HCT116 (cell line): ENCODE measurements at regions not wholly inside any gene's neighbourhood (a gene's known extent, or its start where the extent isn't known, plus 50 kb on each side); places are given as distances from the start of the nearest gene placed in this dataset.

Experiments used
- ATAC-seq: fragments of 200-7000 bp; cut with Tn5 transposase; 2 replicates; pipeline ENCODE4 v1.9.1; 2020; ENCODE audit warnings: mild to moderate bottlenecking, moderate library complexity
- BruUV-seq: library from RNA; stranded (reverse); fragments of 400-500 nt; replicated peaks from 2 replicates; lab custom pipeline; 2021; lab: Mats Ljungman, UMichigan
- CTCF ChIA-PET: fragments of 300-600 bp; sonication (Branson Sonifier 250); formaldehyde crosslinking; loops from one replicate; lab custom pipeline; 2021; ENCODE audit warnings: antibody characterized with exemption; lab: Charles Lee
- POLR2A ChIA-PET: fragments of 300-600, 350-600 bp; sonication (Branson Sonifier 250); formaldehyde crosslinking; loops from one replicate; lab custom pipeline; 2021; ENCODE audit warnings: antibody characterized with exemption; lab: Charles Lee
- RAD21 ChIA-PET, 2 experiments: fragments of 300-600 bp; sonication (Branson Sonifier 250); formaldehyde crosslinking; loops; one replicate each; lab custom pipeline; 2023; ENCODE audit warnings: low total read pairs in 2 of 2; ENCODE audit not compliant: uncharacterized antibody in 2 of 2, unreplicated experiment in 2 of 2, low non-redundant PET in 1 of 2; lab: Charles Lee
- DNase-seq: peaks from one replicate; pipeline ENCODE4 v3.0.0-alpha.2; 2010; ENCODE audit warnings: low read depth, low spot score
- H2AFZ ChIP-seq: fragments of 200-600 bp; shearing (Covaris generic), sonication (generic); 2 replicates; pipeline ENCODE4 v1.6.1; 2017; ENCODE audit warnings: low read depth, mixed run types, mixed read lengths, antibody characterized with exemption, low read length; ENCODE audit not compliant: poor library complexity, severe bottlenecking
- H3K27ac ChIP-seq: 2 replicates; pipeline ENCODE4 v1.5.1; 2012; ENCODE audit warnings: low read depth, low read length
- H3K27me3 ChIP-seq: fragments of 200-600 bp; sonication (generic); 2 replicates; pipeline ENCODE4 v1.6.1; 2016; ENCODE audit warnings: mixed run types, low read length, mixed read lengths; ENCODE audit not compliant: insufficient read depth
- H3K36me3 ChIP-seq, 2 experiments: fragments of 200-500 bp in 1 of 2; fragments of 200-600 bp in 1 of 2; sonication (Bioruptor generic) in 1 of 2; sonication (generic) in 1 of 2; 2 replicates each; pipeline versions ENCODE4 v1.5.1 to v1.6.1; 2014 to 2016; ENCODE audit warnings: low read length in 2 of 2, inconsistent platforms in 1 of 2, mixed read lengths in 1 of 2, mixed run types in 1 of 2; ENCODE audit not compliant: insufficient read depth in 2 of 2, control insufficient read depth in 1 of 2
- H3K4me1 ChIP-seq, 2 experiments: fragments of 200-600 bp in 1 of 2; sonication (generic) in 1 of 2; 2 replicates each; pipeline versions ENCODE4 v1.5.1 to v1.6.1; 2012 to 2017; ENCODE audit warnings: low read length in 2 of 2, inconsistent platforms in 1 of 2, mild to moderate bottlenecking in 1 of 2, mixed read lengths in 1 of 2, mixed run types in 1 of 2, moderate library complexity in 1 of 2; ENCODE audit not compliant: insufficient read depth in 2 of 2, control insufficient read depth in 1 of 2
- H3K4me2 ChIP-seq: fragments of 200-600 bp; sonication (generic); 2 replicates; pipeline ENCODE4 v1.6.1; 2017; ENCODE audit warnings: mixed run types, low read length, mixed read lengths
- H3K4me3 ChIP-seq, 2 experiments: fragments of 200-600 bp in 1 of 2; sonication (generic) in 1 of 2; replicated peaks in 1 of 2; 2 replicates each; pipeline ENCODE4 v1.5.1; 2011 to 2016; ENCODE audit warnings: low read length in 2 of 2, control low read depth in 1 of 2, low read depth in 1 of 2, mild to moderate bottlenecking in 1 of 2, mixed read lengths in 1 of 2, mixed run types in 1 of 2
- H3K79me2 ChIP-seq: fragments of 200-600 bp; sonication (generic); 2 replicates; pipeline ENCODE4 v1.6.1; 2017; ENCODE audit warnings: mild to moderate bottlenecking, mixed run types, low read length, moderate library complexity, mixed read lengths; ENCODE audit not compliant: insufficient read depth
- H3K9ac ChIP-seq: fragments of 200-600 bp; sonication (generic); 2 replicates; pipeline ENCODE4 v1.6.1; 2016; ENCODE audit warnings: low read length, mixed read lengths
- H3K9me2 ChIP-seq: fragments of 200-600 bp; sonication (generic), shearing (Covaris generic); 2 replicates; pipeline ENCODE4 v1.6.1; 2017; ENCODE audit warnings: mixed run types, mild to moderate bottlenecking, moderate library complexity; ENCODE audit not compliant: insufficient read depth
- H3K9me3 ChIP-seq, 2 experiments: fragments of 200-500 bp in 1 of 2; fragments of 200-600 bp in 1 of 2; sonication (Bioruptor generic) in 1 of 2; sonication (generic) in 1 of 2; 2 replicates each; pipeline ENCODE4 v1.6.1; 2014 to 2017; ENCODE audit warnings: low read length in 2 of 2, mixed read lengths in 2 of 2, inconsistent platforms in 1 of 2, low read depth in 1 of 2, mild to moderate bottlenecking in 1 of 2, mixed run types in 1 of 2, moderate library complexity in 1 of 2; ENCODE audit not compliant: control insufficient read depth in 1 of 2, insufficient read depth in 1 of 2
- H4K20me1 ChIP-seq: fragments of 200-600 bp; sonication (generic), shearing (Covaris generic); 2 replicates; pipeline ENCODE4 v1.6.1; 2017; ENCODE audit warnings: mixed run types, mild to moderate bottlenecking, moderate library complexity; ENCODE audit not compliant: insufficient read depth
- CBX3 ChIP-seq: IDR thresholded peaks from 2 replicates; pipeline ENCODE4 v1.6.1; 2012; ENCODE audit warnings: low read depth
- CEBPB ChIP-seq: IDR thresholded peaks from 2 replicates; pipeline ENCODE4 v1.6.1; 2012; ENCODE audit warnings: low read depth
- ELF1 ChIP-seq: IDR thresholded peaks from 2 replicates; pipeline ENCODE4 v1.6.1; 2012; ENCODE audit warnings: low read depth, borderline replicate concordance
- EZH2 ChIP-seq: fragments of 200-600 bp; sonication (generic); IDR thresholded peaks from 2 replicates; pipeline ENCODE4 v1.6.1; 2017; ENCODE audit warnings: antibody characterized with exemption, mixed run types
- EZH2phosphoT487 ChIP-seq: fragments of 200-600 bp; IDR thresholded peaks from 2 replicates; pipeline ENCODE4 v1.6.1; 2018; ENCODE audit warnings: antibody characterized with exemption, borderline replicate concordance
- FOSL1 ChIP-seq: IDR thresholded peaks from 2 replicates; pipeline ENCODE4 v1.6.1; 2012; ENCODE audit warnings: low read depth
- JUND ChIP-seq: IDR thresholded peaks from 2 replicates; pipeline ENCODE4 v1.6.1; 2012
- POLR2A ChIP-seq: IDR thresholded peaks from 2 replicates; pipeline ENCODE4 v1.7.0; 2011; ENCODE audit warnings: borderline replicate concordance; ENCODE audit not compliant: insufficient read depth, insufficient read length; ENCODE audit errors: extremely low read depth
- RAD21 ChIP-seq: IDR thresholded peaks from 2 replicates; pipeline ENCODE4 v1.6.1; 2012; ENCODE audit warnings: low read depth, mild to moderate bottlenecking
- SIN3A ChIP-seq: IDR thresholded peaks from 2 replicates; pipeline ENCODE4 v1.6.1; 2012; ENCODE audit warnings: low read depth
- SP1 ChIP-seq: IDR thresholded peaks from 2 replicates; pipeline ENCODE4 v1.6.1; 2012; ENCODE audit warnings: low read depth
- SRF ChIP-seq: IDR thresholded peaks from 2 replicates; pipeline ENCODE4 v1.6.1; 2012; ENCODE audit warnings: low read depth
- TCF7L2 ChIP-seq: IDR thresholded peaks from 2 replicates; pipeline ENCODE4 v1.7.0; 2011; ENCODE audit warnings: borderline replicate concordance, inconsistent platforms; ENCODE audit not compliant: insufficient read depth, insufficient read length; ENCODE audit errors: extremely low read depth
- ZFX ChIP-seq: fragments of 450-650 bp; IDR thresholded peaks from 2 replicates; pipeline ENCODE4 v1.6.1; 2017
- ZNF274 ChIP-seq: fragments of 200-500 bp; sonication (Bioruptor generic); IDR thresholded peaks from 2 replicates; pipeline ENCODE4 v1.6.1; 2014; ENCODE audit warnings: mild to moderate bottlenecking, low read depth, low read length, inconsistent platforms
- intact Hi-C: fragments of 100-400 bp; cut with micrococcal nuclease; formaldehyde crosslinking; loops from 2 replicates; pipeline ENCODE4 v1.10.0; 2022
- TF ChIP-seq, protein P1 (sequence below): IDR thresholded peaks from 2 replicates; pipeline ENCODE4 v1.6.1; 2012
- TF ChIP-seq, protein P2 (sequence below): IDR thresholded peaks from 2 replicates; pipeline ENCODE4 v1.6.1; 2012; ENCODE audit warnings: low read depth

GRCh38 chr11:93067881-93068390, 98.5 kb downstream of the MTNR1B start:
- ATAC-seq, result no peak
- no TSS peak for BruUV-seq
- Histone ChIP-seq H3K36me3 (no peaks in the 10 kb centered on the region), H3K27me3 (no peaks in the 10 kb centered on the region), H3K4me1 (0 out of 4 replicates have a peak, but pooled peaks cover 0 to 4% of the 10 kb centered on the region in 2 experiments), H3K4me3 (no peak overlapping the region), H3K9ac (no peak overlapping the region), H3K4me2 (no peak overlapping the region), H4K20me1 (no peaks in the 10 kb centered on the region), H3K27ac (no peak overlapping the region), H3K79me2 (no peaks in the 10 kb centered on the region), H3K9me2 (no peaks in the 10 kb centered on the region), H2AFZ (no peak overlapping the region), H3K9me3 (no peaks in the 10 kb centered on the region)
- CTCF ChIA-PET, result no interaction called here
- no peak for DNase-seq
- RAD21 ChIA-PET, result no interaction called here
- POLR2A ChIA-PET, result interaction anchor here (1.2 kb wide), 1 partner anchor 12 kb away, joined by 6 read pairs; no protein-coding TSS in a partner anchor
- no peak for TF ChIP-seq ZNF274
- no peak for TF ChIP-seq SP1
- TF ChIP-seq, protein P1, sequence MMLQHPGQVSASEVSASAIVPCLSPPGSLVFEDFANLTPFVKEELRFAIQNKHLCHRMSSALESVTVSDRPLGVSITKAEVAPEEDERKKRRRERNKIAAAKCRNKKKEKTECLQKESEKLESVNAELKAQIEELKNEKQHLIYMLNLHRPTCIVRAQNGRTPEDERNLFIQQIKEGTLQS, result no peak
- no peak for TF ChIP-seq POLR2A
- no peak for TF ChIP-seq TCF7L2
- TF ChIP-seq RAD21, result no peak
- TF ChIP-seq ZFX, result no peak
- no peak for TF ChIP-seq FOSL1
- no peak for TF ChIP-seq SRF
- no peak for TF ChIP-seq CBX3
- intact Hi-C loops, result no loop called here

DNA sequence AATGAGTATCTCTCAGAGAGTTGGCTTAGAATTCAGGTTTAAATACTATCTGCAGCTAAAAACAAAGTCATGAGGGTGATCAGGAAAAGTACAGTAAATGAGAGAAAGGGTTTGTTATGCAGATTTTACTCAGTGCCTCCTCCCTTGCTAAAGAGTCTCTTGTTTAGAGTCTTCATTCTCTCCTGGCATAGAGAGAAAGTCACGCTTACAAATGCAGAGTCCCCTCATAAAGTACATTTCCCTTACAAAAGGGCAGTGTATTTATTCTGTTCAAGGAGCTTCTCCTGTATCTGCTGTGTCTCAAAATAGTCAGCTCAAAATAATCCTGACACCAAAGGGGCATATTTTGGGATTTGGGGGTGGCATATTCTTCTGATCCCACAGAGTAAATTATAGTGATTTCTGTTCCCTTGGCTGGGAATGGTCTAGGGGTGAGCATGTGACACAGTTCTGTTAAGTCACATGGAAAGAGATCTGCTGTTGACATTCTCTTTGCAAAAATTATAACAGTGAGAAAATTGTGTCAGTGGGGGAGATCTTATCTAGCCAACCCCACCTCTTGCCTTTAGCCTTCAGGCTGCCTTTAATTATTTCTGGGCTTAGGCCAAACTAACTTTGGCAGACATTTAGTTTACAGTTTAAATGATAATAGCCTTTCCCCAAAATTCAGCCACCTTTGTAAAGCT, 102.9 kb downstream of the MTNR1B start:
- BruUV-seq, result no TSS peak
- ChIA-PET RAD21 (no interaction called here), CTCF (no interaction called here), POLR2A (no interaction called here)
- DNase-seq (no peak), ATAC-seq (no peak)
- H4K20me1 ChIP-seq, result no peaks in the 10 kb centered on the region
- no peak overlapping the region for H3K4me3 ChIP-seq
- H3K27me3 ChIP-seq, result no peaks in the 10 kb centered on the region
- no peak overlapping the region for H3K4me2 ChIP-seq
- H3K27ac ChIP-seq, result no peak overlapping the region
- no peaks in the 10 kb centered on the region for H3K79me2 ChIP-seq
- H2AFZ ChIP-seq, result no peak overlapping the region
- no peaks in the 10 kb centered on the region for H3K36me3 ChIP-seq
- no peaks in the 10 kb centered on the region for H3K9me2 ChIP-seq
- H3K9ac ChIP-seq, result no peak overlapping the region
- no peaks in the 10 kb centered on the region for H3K9me3 ChIP-seq
- intact Hi-C loops, result no loop called here
- H3K4me1 ChIP-seq, result no peaks in the 10 kb centered on the region
- TF ChIP-seq EZH2phosphoT487 (no peak), JUND (no peak), ZFX (no peak), SP1 (no peak), TCF7L2 (no peak), POLR2A (no peak), FOSL1 (no peak), CEBPB (no peak), RAD21 (no peak), ELF1 (no peak), EZH2 (no peak), CBX3 (no peak), SIN3A (no peak)
- TF ChIP-seq, protein P2, sequence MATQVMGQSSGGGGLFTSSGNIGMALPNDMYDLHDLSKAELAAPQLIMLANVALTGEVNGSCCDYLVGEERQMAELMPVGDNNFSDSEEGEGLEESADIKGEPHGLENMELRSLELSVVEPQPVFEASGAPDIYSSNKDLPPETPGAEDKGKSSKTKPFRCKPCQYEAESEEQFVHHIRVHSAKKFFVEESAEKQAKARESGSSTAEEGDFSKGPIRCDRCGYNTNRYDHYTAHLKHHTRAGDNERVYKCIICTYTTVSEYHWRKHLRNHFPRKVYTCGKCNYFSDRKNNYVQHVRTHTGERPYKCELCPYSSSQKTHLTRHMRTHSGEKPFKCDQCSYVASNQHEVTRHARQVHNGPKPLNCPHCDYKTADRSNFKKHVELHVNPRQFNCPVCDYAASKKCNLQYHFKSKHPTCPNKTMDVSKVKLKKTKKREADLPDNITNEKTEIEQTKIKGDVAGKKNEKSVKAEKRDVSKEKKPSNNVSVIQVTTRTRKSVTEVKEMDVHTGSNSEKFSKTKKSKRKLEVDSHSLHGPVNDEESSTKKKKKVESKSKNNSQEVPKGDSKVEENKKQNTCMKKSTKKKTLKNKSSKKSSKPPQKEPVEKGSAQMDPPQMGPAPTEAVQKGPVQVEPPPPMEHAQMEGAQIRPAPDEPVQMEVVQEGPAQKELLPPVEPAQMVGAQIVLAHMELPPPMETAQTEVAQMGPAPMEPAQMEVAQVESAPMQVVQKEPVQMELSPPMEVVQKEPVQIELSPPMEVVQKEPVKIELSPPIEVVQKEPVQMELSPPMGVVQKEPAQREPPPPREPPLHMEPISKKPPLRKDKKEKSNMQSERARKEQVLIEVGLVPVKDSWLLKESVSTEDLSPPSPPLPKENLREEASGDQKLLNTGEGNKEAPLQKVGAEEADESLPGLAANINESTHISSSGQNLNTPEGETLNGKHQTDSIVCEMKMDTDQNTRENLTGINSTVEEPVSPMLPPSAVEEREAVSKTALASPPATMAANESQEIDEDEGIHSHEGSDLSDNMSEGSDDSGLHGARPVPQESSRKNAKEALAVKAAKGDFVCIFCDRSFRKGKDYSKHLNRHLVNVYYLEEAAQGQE, result no peak
- TF ChIP-seq, protein P1, result no peak
